ENCODE measurements at regions not wholly inside any gene's neighbourhood (a gene's known extent, or its start where the extent isn't known, plus 50 kb on each side); places are given as distances from the start of the nearest gene placed in this dataset.
"Not testable (repeated sequence)": the region's sequence is repeated elsewhere in the genome, so short reads cannot be mapped to it uniquely, and the experiment has no call there.

GRCh38 chr5:74393943-74394342 is 246.6 kb downstream of the ENC1 start:
- Mint-ChIP-seq H3K36me3 (ENCODE audit: insufficient read depth) (no peaks in the 10 kb centered on the region), H3K27me3 (ENCODE audit: low read depth) (no peaks in the 10 kb centered on the region), H3K4me1 (ENCODE audit: low read depth) (no peaks in the 10 kb centered on the region), H3K9me3 (no peaks in the 10 kb centered on the region), H3K4me3 (no peak overlapping the region)
- ATAC-seq (no peak), DNase-seq (no peak)

GRCh38 chr5:74392711-74393351 is 247.7 kb downstream of the ENC1 start:
- Mint-ChIP-seq H3K4me1 (ENCODE audit: low read depth) (no peaks in the 10 kb centered on the region), H3K36me3 (ENCODE audit: insufficient read depth) (no peaks in the 10 kb centered on the region), H3K27me3 (ENCODE audit: low read depth) (no peaks in the 10 kb centered on the region), H3K9me3 (no peaks in the 10 kb centered on the region), H3K4me3 (no peak overlapping the region)
- ATAC-seq (no peak), DNase-seq (no peak)

GRCh38 chr5:74391410-74391809 is 249.1 kb downstream of the ENC1 start:
- no peak overlapping the region for H3K4me3 Mint-ChIP-seq

GRCh38 chr5:74390822-74391221 is 249.7 kb downstream of the ENC1 start:
- no peak for ATAC-seq
- DNase-seq = no peak
- H3K9me3 Mint-ChIP-seq = no peaks in the 10 kb centered on the region
- H3K36me3 Mint-ChIP-seq (ENCODE audit: insufficient read depth) = no peaks in the 10 kb centered on the region
- H3K4me3 Mint-ChIP-seq = no peak overlapping the region
- no peaks in the 10 kb centered on the region for H3K27me3 Mint-ChIP-seq (ENCODE audit: low read depth)
- H3K4me1 Mint-ChIP-seq (ENCODE audit: low read depth) = no peaks in the 10 kb centered on the region

More at GRCh38 chr5:74391410-74391809, 249.1 kb downstream of the ENC1 start:
- no peaks in the 10 kb centered on the region for H3K27me3 Mint-ChIP-seq (ENCODE audit: low read depth)
- no peaks in the 10 kb centered on the region for H3K4me1 Mint-ChIP-seq (ENCODE audit: low read depth)
- no peaks in the 10 kb centered on the region for H3K9me3 Mint-ChIP-seq
- no peaks in the 10 kb centered on the region for H3K36me3 Mint-ChIP-seq (ENCODE audit: insufficient read depth)
- no peak for ATAC-seq
- DNase-seq = no peak

GRCh38 chr5:74390306-74390637 is 250.3 kb downstream of the ENC1 start:
- ATAC-seq (no peak), DNase-seq (no peak)
- no peaks in the 10 kb centered on the region for H3K36me3 Mint-ChIP-seq (ENCODE audit: insufficient read depth)
- H3K9me3 Mint-ChIP-seq = no peaks in the 10 kb centered on the region
- no peaks in the 10 kb centered on the region for H3K27me3 Mint-ChIP-seq (ENCODE audit: low read depth)
- no peak overlapping the region for H3K4me3 Mint-ChIP-seq
- no peaks in the 10 kb centered on the region for H3K4me1 Mint-ChIP-seq (ENCODE audit: low read depth)

GRCh38 chr5:74389531-74390305 is 250.8 kb downstream of the ENC1 start:
- H3K36me3 Mint-ChIP-seq (ENCODE audit: insufficient read depth) = no peaks in the 10 kb centered on the region
- ATAC-seq (no peak), DNase-seq (no peak)
- no peak overlapping the region for H3K4me3 Mint-ChIP-seq
- no peaks in the 10 kb centered on the region for H3K27me3 Mint-ChIP-seq (ENCODE audit: low read depth)
- H3K4me1 Mint-ChIP-seq (ENCODE audit: low read depth) = no peaks in the 10 kb centered on the region
- H3K9me3 Mint-ChIP-seq = no peaks in the 10 kb centered on the region

GRCh38 chr5:74388411-74388810 is 252.1 kb downstream of the ENC1 start:
- not testable (repeated sequence) for H3K4me3 Mint-ChIP-seq; ATAC-seq; H3K27me3 Mint-ChIP-seq (ENCODE audit: low read depth); H3K9me3 Mint-ChIP-seq; H3K4me1 Mint-ChIP-seq (ENCODE audit: low read depth); H3K36me3 Mint-ChIP-seq (ENCODE audit: insufficient read depth); DNase-seq

GRCh38 chr5:74386571-74387334 is 253.8 kb downstream of the ENC1 start:
- ATAC-seq (no peak), DNase-seq (no peak)
- H3K36me3 Mint-ChIP-seq (ENCODE audit: insufficient read depth) = no peaks in the 10 kb centered on the region
- no peaks in the 10 kb centered on the region for H3K9me3 Mint-ChIP-seq
- no peaks in the 10 kb centered on the region for H3K4me1 Mint-ChIP-seq (ENCODE audit: low read depth)
- H3K27me3 Mint-ChIP-seq (ENCODE audit: low read depth) = peaks cover 4% of the 10 kb centered on the region
- no peak overlapping the region for H3K4me3 Mint-ChIP-seq

- Mint-ChIP-seq H3K4me3 (no peak overlapping the region), H3K4me1 (ENCODE audit: low read depth) (no peaks in the 10 kb centered on the region), H3K36me3 (ENCODE audit: insufficient read depth) (no peaks in the 10 kb centered on the region), H3K9me3 (no peaks in the 10 kb centered on the region), H3K27me3 (ENCODE audit: low read depth) (peaks cover 4% of the 10 kb centered on the region)
- DNase-seq = no peak
- ATAC-seq = no peak
These were observed 255.7 kb downstream of the ENC1 start for GRCh38 chr5:74384851-74385250.

- H3K4me3 Mint-ChIP-seq = no peak overlapping the region
These were observed 257.4 kb downstream of the ENC1 start for GRCh38 chr5:74382987-74383593.

GRCh38 chr5:74382123-74382855 is 258.2 kb downstream of the ENC1 start:
- Mint-ChIP-seq H3K4me1 (ENCODE audit: low read depth) (no peaks in the 10 kb centered on the region), H3K9me3 (no peaks in the 10 kb centered on the region), H3K4me3 (no peak overlapping the region), H3K36me3 (ENCODE audit: insufficient read depth) (no peaks in the 10 kb centered on the region), H3K27me3 (ENCODE audit: low read depth) (peaks cover 8% of the 10 kb centered on the region)
- ATAC-seq = no peak
- no peak for DNase-seq

More at GRCh38 chr5:74382987-74383593, 257.4 kb downstream of the ENC1 start:
- DNase-seq (no peak), ATAC-seq (no peak)
- H3K36me3 Mint-ChIP-seq (ENCODE audit: insufficient read depth) = no peaks in the 10 kb centered on the region
- H3K27me3 Mint-ChIP-seq (ENCODE audit: low read depth) = peaks cover 8% of the 10 kb centered on the region
- no peaks in the 10 kb centered on the region for H3K9me3 Mint-ChIP-seq
- no peaks in the 10 kb centered on the region for H3K4me1 Mint-ChIP-seq (ENCODE audit: low read depth)

GRCh38 chr5:74380193-74380592 is 260.3 kb downstream of the ENC1 start:
- no peak overlapping the region for H3K4me3 Mint-ChIP-seq
- H3K9me3 Mint-ChIP-seq = no peaks in the 10 kb centered on the region
- no peaks in the 10 kb centered on the region for H3K4me1 Mint-ChIP-seq (ENCODE audit: low read depth)
- H3K27me3 Mint-ChIP-seq (ENCODE audit: low read depth) = peaks cover 8% of the 10 kb centered on the region
- no peak for ATAC-seq
- no peaks in the 10 kb centered on the region for H3K36me3 Mint-ChIP-seq (ENCODE audit: insufficient read depth)
- DNase-seq = no peak

- DNase-seq = no peak
- Mint-ChIP-seq H3K36me3 (ENCODE audit: insufficient read depth) (no peaks in the 10 kb centered on the region), H3K9me3 (no peaks in the 10 kb centered on the region), H3K27me3 (ENCODE audit: low read depth) (peaks cover 4% of the 10 kb centered on the region), H3K4me3 (no peak overlapping the region), H3K4me1 (ENCODE audit: low read depth) (no peaks in the 10 kb centered on the region)
- ATAC-seq = no peak
These were observed 262.1 kb downstream of the ENC1 start for GRCh38 chr5:74378464-74378863.

GRCh38 chr5:74376187-74376586 is 264.3 kb downstream of the ENC1 start:
- H3K4me3 Mint-ChIP-seq = no peak overlapping the region
- H3K27me3 Mint-ChIP-seq (ENCODE audit: low read depth) = peaks cover 4% of the 10 kb centered on the region
- ATAC-seq (no peak), DNase-seq (no peak)
- no peaks in the 10 kb centered on the region for H3K9me3 Mint-ChIP-seq
- no peaks in the 10 kb centered on the region for H3K36me3 Mint-ChIP-seq (ENCODE audit: insufficient read depth)
- no peaks in the 10 kb centered on the region for H3K4me1 Mint-ChIP-seq (ENCODE audit: low read depth)
